Aorta (tissue), 5 donors: ENCODE measurements at regions not wholly inside any gene's neighbourhood (a gene's known extent, or its start where the extent isn't known, plus 50 kb on each side); places are given as distances from the start of the nearest gene placed in this dataset.

Experiments
- ATAC-seq: fragments of 200-7000 bp; cut with Tn5 transposase; one replicate; pipeline ENCODE4 v1.9.1; 2022; ENCODE audit warnings: moderate library complexity; ENCODE audit not compliant: low FRiP score
- DNase-seq, 2 donors: peaks; one replicate each; pipeline ENCODE4 v3.0.0-alpha.2; 2020
- H3K27ac ChIP-seq, 2 donors: one replicate each; pipeline ENCODE4 v1.5.1; 2013; ENCODE audit warnings: low read length in 2 of 2, mild to moderate bottlenecking in 2 of 2, moderate library complexity in 2 of 2, control low read depth in 1 of 2, inconsistent platforms in 1 of 2, low read depth in 1 of 2
- H3K27me3 ChIP-seq, 2 donors: one replicate each; pipeline ENCODE4 v1.6.1; 2013; ENCODE audit warnings: control low read depth in 1 of 2, low read length in 1 of 2, mild to moderate bottlenecking in 1 of 2, moderate library complexity in 1 of 2; ENCODE audit not compliant: insufficient read depth in 2 of 2, control insufficient read depth in 1 of 2
- H3K36me3 ChIP-seq, 2 donors: one replicate each; pipeline ENCODE4 v1.6.1; 2013; ENCODE audit warnings: control low read depth in 1 of 2, low read length in 1 of 2, mild to moderate bottlenecking in 1 of 2; ENCODE audit not compliant: insufficient read depth in 2 of 2, control insufficient read depth in 1 of 2
- H3K4me1 ChIP-seq, 2 donors: one replicate each; pipeline ENCODE4 v1.6.1; 2013; ENCODE audit warnings: low read length in 2 of 2, control low read depth in 1 of 2, mild to moderate bottlenecking in 1 of 2, moderate library complexity in 1 of 2; ENCODE audit not compliant: insufficient read depth in 2 of 2, control insufficient read depth in 1 of 2
- H3K4me3 ChIP-seq, 2 donors: one replicate each; pipeline ENCODE4 v1.5.1; 2013; ENCODE audit warnings: low read length in 2 of 2, control low read depth in 1 of 2, mild to moderate bottlenecking in 1 of 2
- H3K9me3 ChIP-seq: one replicate; pipeline ENCODE4 v1.6.1; 2013; ENCODE audit warnings: mild to moderate bottlenecking, low read length; ENCODE audit not compliant: control insufficient read depth
- WGBS, 2 donors: extraction: QIAGEN DNeasy Blood & Tissue Kit; methylation state at CpG; one replicate each; pipeline ENCODE4 v1.1.7; 2013; 5-methylcytosine and 5-hydroxymethylcytosine counted together
- intact Hi-C, 2 donors: fragments of 100-400 bp; cut with DNase I; formaldehyde crosslinking; loops; one replicate each; pipeline versions ENCODE4 v1.14.2 to v1.15.0; 2022
- donor health status: healthy with polysubstance abuse.
- donor health status: Bipolar disorder and iron deficiency.
- donor health status: DM: no; HTN: no; CAD: no.
- donor health status: DM: no; HTN: no; CAD: no.
- donor health status: DM: yes; HTN: yes; CAD: no.

DNA sequence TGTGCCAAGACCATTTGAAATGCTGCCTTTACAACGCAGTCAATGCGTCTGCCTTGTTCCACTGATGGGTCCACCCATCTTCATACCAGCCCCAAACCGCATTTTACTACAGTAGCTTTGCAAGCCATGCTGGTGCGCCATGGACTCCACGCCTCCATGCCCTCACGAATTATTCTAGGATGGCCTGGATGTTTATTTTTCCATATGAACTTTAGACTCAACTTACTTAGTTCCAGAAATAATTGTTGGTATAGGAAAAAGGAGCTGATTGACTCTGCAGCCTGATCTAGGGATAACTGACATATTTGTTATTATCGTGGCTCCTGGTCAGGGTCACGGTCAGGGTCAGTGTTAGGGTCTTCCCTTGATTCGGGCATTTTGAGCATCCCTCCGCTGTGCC lies 70.0 kb upstream of the ZNF469 start:
- intact Hi-C loops = no loop called here

DNA sequence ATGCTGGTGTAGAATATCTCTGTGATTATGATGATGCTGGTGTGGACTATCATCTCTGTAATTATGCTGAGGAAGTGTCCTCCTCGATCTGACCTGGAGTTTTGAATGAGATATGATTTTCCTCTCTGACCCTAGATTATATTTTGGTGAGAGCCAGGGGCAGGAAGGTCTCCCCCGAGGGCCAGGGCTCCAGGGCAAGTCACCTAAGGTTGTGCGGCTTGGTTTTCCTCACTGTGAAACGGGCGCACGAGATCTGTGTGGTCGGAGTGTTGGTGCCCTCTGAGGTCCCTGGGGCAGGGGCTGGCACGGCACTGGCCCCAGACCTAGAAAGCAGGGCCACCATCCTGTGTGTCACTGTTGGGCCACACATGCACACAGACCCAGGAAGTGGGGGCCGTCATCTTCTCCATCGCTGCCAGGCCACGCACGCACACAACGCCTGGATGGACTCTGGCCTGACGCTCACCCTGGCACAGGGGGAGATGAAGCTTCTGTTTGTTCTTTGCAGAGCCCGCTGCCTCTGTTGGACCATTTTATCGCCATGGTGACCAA lies 67.7 kb upstream of the ZNF469 start:
- DNase-seq (peak in 1 of 2 donors; percentile 64), ATAC-seq (no peak)
- Histone ChIP-seq H3K9me3 (no peaks in the 10 kb centered on the region), H3K4me3 (no peak overlapping the region), H3K27ac (no peak overlapping the region), H3K27me3 (no peaks in the 10 kb centered on the region), H3K36me3 (no peaks in the 10 kb centered on the region), H3K4me1 (no peaks in the 10 kb centered on the region)
- WGBS, 2 donors = 87 to 89% methylated on average over 16 of the region's 16 CpGs
- intact Hi-C loops = no loop called here

More for the DNA sequence above, 70.0 kb upstream of the ZNF469 start:
- Histone ChIP-seq H3K4me3 (no peak overlapping the region), H3K9me3 (no peaks in the 10 kb centered on the region), H3K27ac (no peak overlapping the region), H3K27me3 (no peaks in the 10 kb centered on the region), H3K36me3 (no peaks in the 10 kb centered on the region), H3K4me1 (no peaks in the 10 kb centered on the region)
- 86 to 94% methylated on average over 10 of the region's 10 CpGs for WGBS, 2 donors
- ATAC-seq (no peak), DNase-seq (peak in 1 of 2 donors; percentile 25)

DNA sequence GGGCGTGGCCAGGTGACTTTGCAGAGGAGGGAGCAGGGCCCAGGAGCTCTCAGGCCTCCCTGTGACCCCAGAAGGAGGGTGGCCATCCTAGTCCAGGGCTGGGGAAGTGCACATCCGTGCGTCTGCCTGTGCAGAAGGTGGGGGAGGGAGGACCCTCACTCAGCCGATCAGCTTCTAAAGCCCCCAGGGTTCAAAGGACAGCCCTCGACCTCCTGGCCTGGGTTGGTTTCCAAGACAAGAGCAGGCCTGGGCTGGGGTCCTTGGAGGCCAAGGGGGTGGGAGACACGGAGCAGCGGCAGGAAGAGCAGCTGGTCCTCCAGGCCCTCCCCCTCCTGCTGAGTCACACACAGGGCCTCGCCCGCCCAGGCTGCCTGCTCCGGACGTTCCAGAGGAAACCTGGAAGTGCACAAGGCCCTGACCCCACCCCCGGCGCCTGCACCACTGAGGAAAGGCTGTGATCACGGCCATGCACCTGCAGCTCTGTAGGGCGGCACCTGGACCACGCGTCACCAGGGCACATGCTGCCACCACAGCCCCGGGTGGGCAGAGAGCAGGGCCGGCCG lies 67.1 kb upstream of the ZNF469 start:
- intact Hi-C loops = no loop called here
- WGBS, 2 donors = 64 to 66% methylated on average over 20 of the region's 20 CpGs
- peak; percentile 42 for ATAC-seq

DNA sequence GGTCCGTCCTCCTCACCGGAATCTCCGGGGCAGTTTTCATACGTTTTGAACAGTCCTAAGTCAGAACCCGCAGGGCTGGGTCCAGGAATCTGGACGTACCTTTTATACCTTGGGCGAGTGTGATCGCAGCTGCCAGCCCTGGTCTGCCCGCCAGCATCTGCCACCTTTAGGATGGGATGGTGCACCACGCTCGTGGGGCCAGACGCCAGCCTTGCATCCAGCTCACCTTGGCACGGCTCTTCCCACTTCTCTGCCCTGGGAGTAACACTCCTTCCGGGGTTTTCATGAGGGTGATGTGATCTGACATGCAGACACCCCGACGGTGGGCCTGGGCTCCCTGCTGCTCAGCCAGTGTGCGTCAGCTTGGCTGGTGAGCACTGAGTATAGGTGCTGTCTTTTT lies 66.6 kb upstream of the ZNF469 start:
- intact Hi-C loops = no loop called here
- DNase-seq (peak in 1 of 2 donors; percentile 62), ATAC-seq (no peak)
- Histone ChIP-seq H3K36me3 (no peaks in the 10 kb centered on the region), H3K9me3 (no peaks in the 10 kb centered on the region), H3K4me3 (no peak overlapping the region), H3K27me3 (no peaks in the 10 kb centered on the region), H3K27ac (no peak overlapping the region), H3K4me1 (no peaks in the 10 kb centered on the region)
- WGBS, 2 donors = 92 to 93% methylated on average over 17 of the region's 17 CpGs

More for the DNA sequence above, 67.1 kb upstream of the ZNF469 start:
- Histone ChIP-seq H3K27me3 (no peaks in the 10 kb centered on the region), H3K27ac (no peak overlapping the region), H3K9me3 (no peaks in the 10 kb centered on the region), H3K4me1 (no peaks in the 10 kb centered on the region), H3K4me3 (no peak overlapping the region), H3K36me3 (no peaks in the 10 kb centered on the region)
- DNase-seq = peak in 1 of 2 donors; percentile 79

DNA sequence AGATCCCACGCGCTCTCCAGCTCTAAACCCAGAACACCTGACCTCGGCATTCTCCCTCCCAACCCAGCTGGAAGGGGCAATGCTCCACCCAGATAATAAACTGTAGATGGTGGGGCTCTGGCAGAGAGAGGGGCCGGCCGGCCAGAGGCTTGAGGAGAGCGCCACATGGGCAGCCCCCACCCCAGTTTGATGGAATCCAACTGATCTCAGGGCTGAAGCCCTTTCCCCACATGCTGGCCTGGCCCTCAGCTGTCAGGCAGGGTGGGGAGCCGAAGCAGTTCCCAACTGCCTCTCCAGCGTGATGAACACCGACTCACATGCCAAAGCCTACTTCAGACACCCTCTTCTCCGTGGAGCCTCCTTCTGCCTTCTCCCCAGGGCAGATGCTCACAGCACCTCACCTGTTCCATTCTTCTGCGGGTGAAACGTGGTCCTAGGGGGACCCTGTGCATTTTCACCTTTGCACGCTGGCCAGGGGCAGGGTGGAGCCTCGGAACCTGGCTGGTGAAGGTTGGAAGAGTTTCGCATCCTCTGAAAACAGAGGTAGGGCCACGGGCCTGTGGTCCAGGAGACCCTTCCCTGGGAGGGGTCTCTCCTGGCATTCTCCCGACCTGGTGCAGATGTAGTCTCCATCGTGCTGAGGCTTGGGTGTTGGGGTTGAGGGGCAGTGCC lies 65.7 kb upstream of the ZNF469 start:
- Histone ChIP-seq H3K9me3 (no peaks in the 10 kb centered on the region), H3K27ac (no peak overlapping the region), H3K27me3 (no peaks in the 10 kb centered on the region), H3K36me3 (no peaks in the 10 kb centered on the region), H3K4me1 (no peaks in the 10 kb centered on the region), H3K4me3 (no peak overlapping the region)
- 94% methylated on average over 18 of the region's 18 CpGs for WGBS, 2 donors
- DNase-seq (peak in 1 of 2 donors; percentile 64), ATAC-seq (no peak)
- intact Hi-C loops = no loop called here

DNA sequence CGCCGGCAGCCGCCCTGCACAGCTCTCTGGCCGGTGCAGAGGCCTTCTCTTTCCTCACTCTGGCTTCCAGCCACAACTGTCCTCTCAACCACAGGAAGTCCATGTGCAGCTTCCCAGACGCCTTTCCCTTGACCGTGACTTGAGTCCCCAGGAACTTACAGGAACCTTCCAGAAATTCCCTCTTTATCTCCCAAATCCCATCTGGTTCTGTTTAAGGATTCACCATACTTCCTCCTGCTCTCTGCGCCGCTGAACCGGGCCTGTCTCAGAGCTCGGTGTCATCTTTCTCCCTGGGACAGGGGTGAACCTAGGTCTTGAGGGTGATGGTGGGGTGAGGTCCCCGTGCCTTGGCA lies 65.2 kb upstream of the ZNF469 start:
- no peak overlapping the region for H3K27ac ChIP-seq
- 87 to 89% methylated on average over 11 of the region's 11 CpGs for WGBS, 2 donors
- no peaks in the 10 kb centered on the region for H3K36me3 ChIP-seq
- intact Hi-C loops = no loop called here
- H3K4me1 ChIP-seq = no peaks in the 10 kb centered on the region
- no peaks in the 10 kb centered on the region for H3K9me3 ChIP-seq
- peak; percentile 53 for ATAC-seq
- no peaks in the 10 kb centered on the region for H3K27me3 ChIP-seq
- no peak overlapping the region for H3K4me3 ChIP-seq
- peak in 1 of 2 donors; percentile 65 for DNase-seq

DNA sequence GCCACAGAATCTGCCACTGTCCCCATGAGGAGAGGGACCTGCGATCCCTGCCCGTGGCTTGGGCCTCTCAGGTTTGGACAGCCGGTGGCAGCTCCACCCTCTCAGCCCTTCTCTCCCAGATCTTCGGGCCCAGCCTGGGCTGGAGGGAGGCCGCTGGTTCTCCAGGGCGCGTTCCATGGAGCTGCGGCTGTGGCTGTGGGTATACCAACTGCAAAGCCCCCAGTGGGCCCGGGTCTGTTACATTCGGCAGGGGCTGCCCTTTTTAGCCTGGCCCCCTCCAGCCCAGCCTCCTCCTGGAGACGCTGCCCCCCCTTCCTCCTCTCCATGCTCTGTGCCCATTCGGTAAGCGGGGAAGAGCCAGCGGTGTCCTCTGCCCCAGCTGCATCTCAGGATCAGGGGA lies 64.7 kb upstream of the ZNF469 start:
- H3K9me3 ChIP-seq = no peaks in the 10 kb centered on the region
- no peak overlapping the region for H3K27ac ChIP-seq
- intact Hi-C loops = no loop called here
- DNase-seq (peak in 1 of 2 donors; percentile 76), ATAC-seq (no peak)
- no peaks in the 10 kb centered on the region for H3K4me1 ChIP-seq
- no peaks in the 10 kb centered on the region for H3K36me3 ChIP-seq
- H3K4me3 ChIP-seq = no peak overlapping the region
- 93 to 94% methylated on average over 14 of the region's 14 CpGs for WGBS, 2 donors
- H3K27me3 ChIP-seq = no peaks in the 10 kb centered on the region

DNA sequence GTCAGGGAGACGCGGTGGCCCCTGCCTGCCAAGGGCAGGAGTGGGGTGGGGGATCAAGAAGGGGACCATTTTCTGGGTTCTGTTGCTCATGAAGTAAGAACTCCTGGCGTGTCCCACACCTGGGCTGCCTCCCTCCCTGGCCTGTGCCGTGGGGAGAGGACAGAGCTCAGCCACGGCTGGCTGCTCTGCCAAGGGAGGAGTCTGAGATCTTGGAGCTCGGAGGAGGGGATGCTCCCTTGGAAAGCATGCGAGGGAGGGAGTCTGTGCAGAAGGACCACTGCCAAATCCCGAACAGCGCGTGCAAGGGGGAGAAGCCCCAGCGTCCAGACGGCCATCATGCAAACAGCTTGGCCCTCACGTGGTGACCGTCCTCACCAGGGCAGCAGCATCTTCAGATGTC lies 64.2 kb upstream of the ZNF469 start:
- H3K9me3 ChIP-seq = no peaks in the 10 kb centered on the region
- H3K4me3 ChIP-seq = no peak overlapping the region
- DNase-seq (no peak), ATAC-seq (no peak)
- intact Hi-C loops = no loop called here
- H3K27me3 ChIP-seq = no peaks in the 10 kb centered on the region
- H3K27ac ChIP-seq = no peak overlapping the region
- H3K36me3 ChIP-seq = no peaks in the 10 kb centered on the region
- no peaks in the 10 kb centered on the region for H3K4me1 ChIP-seq
- 82 to 91% methylated on average over 14 of the region's 14 CpGs for WGBS, 2 donors
